PFSK-1 (cell line): ENCODE measurements at regions not wholly inside any gene's neighbourhood (a gene's known extent, or its start where the extent isn't known, plus 50 kb on each side); places are given as distances from the start of the nearest gene placed in this dataset.

ENCODE experiments used
- FOXP2 ChIP-seq: optimal IDR thresholded peaks from 2 replicates; pipeline ENCODE3; 2011; ENCODE audit warnings: borderline replicate concordance, control low read depth, inconsistent platforms; ENCODE audit not compliant: insufficient read depth; ENCODE audit errors: extremely low read length, extremely low read depth
- REST ChIP-seq, 2 experiments: IDR thresholded peaks; 2 replicates each; pipeline versions ENCODE4 v1.6.1 to v1.8.0; 2011 to 2012; ENCODE audit warnings: low read depth in 2 of 2, low read length in 2 of 2, control low read depth in 1 of 2, inconsistent platforms in 1 of 2, mild to moderate bottlenecking in 1 of 2, moderate library complexity in 1 of 2; ENCODE audit not compliant: insufficient read depth in 1 of 2
- TAF1 ChIP-seq: IDR thresholded peaks from 2 replicates; pipeline ENCODE4 v1.6.1; 2012; ENCODE audit warnings: low read length, control low read depth, borderline replicate concordance; ENCODE audit not compliant: insufficient read depth

- no peak for TF ChIP-seq REST (IDR thresholded peaks at IDR 0.05; ENCODE audit: insufficient read depth in 1 of 2, low read depth in 2 of 2, low read length in 2 of 2)
- no peak for TF ChIP-seq TAF1
- TF ChIP-seq FOXP2, result no peak
Measured at GRCh38 chr13:107819071-107819470, 396.3 kb downstream of the LIG4 start.
